HUES48 (cell line): ENCODE measurements at regions not wholly inside any gene's neighbourhood (a gene's known extent, or its start where the extent isn't known, plus 50 kb on each side); places are given as distances from the start of the nearest gene placed in this dataset.

Source experiments
- H3K27ac ChIP-seq: one replicate; pipeline ENCODE4 v1.7.0; 2013; ENCODE audit warnings: low read depth, low read length, inconsistent platforms
- H3K27me3 ChIP-seq: 2 replicates; pipeline ENCODE4 v1.6.1; 2013; ENCODE audit warnings: mild to moderate bottlenecking, low read length; ENCODE audit not compliant: control insufficient read depth, insufficient read depth
- H3K36me3 ChIP-seq: 2 replicates; pipeline ENCODE4 v1.6.1; 2013; ENCODE audit warnings: low read length; ENCODE audit not compliant: control insufficient read depth, insufficient read depth
- H3K4me1 ChIP-seq: 2 replicates; pipeline ENCODE4 v1.6.1; 2013; ENCODE audit warnings: mild to moderate bottlenecking, low read length; ENCODE audit not compliant: control insufficient read depth, insufficient read depth
- H3K4me3 ChIP-seq: 2 replicates; pipeline ENCODE4 v1.5.1; 2013; ENCODE audit warnings: mild to moderate bottlenecking, low read depth, low read length
- H3K9ac ChIP-seq: 2 replicates; pipeline ENCODE4 v1.6.1; 2013; ENCODE audit warnings: mild to moderate bottlenecking, low read depth, low read length, moderate library complexity
- H3K9me3 ChIP-seq: 2 replicates; pipeline ENCODE4 v1.6.1; 2013; ENCODE audit warnings: low read length; ENCODE audit not compliant: control insufficient read depth, insufficient read depth

- Histone ChIP-seq H3K27me3 (no peaks in the 10 kb centered on the region), H3K36me3 (no peaks in the 10 kb centered on the region), H3K9me3 (peaks cover 3% of the 10 kb centered on the region; the same call in 1 of the 2 replicates), H3K9ac (no peak overlapping the region), H3K4me3 (no peak overlapping the region), H3K4me1 (peaks cover 10% of the 10 kb centered on the region; the same call in 1 of the 2 replicates), H3K27ac (no peak overlapping the region)
Observed at GRCh38 chr4:52249581-52249980, 198.5 kb downstream of the SPATA18 start.

- Histone ChIP-seq H3K4me3 (no peak overlapping the region), H3K27ac (no peak overlapping the region), H3K27me3 (no peaks in the 10 kb centered on the region), H3K4me1 (peaks cover 10% of the 10 kb centered on the region; the same call in 1 of the 2 replicates), H3K36me3 (no peaks in the 10 kb centered on the region), H3K9ac (no peak overlapping the region), H3K9me3 (peaks cover 3% of the 10 kb centered on the region; the same call in 1 of the 2 replicates)
Observed at GRCh38 chr4:52250154-52250553, 199.1 kb downstream of the SPATA18 start.

DNA sequence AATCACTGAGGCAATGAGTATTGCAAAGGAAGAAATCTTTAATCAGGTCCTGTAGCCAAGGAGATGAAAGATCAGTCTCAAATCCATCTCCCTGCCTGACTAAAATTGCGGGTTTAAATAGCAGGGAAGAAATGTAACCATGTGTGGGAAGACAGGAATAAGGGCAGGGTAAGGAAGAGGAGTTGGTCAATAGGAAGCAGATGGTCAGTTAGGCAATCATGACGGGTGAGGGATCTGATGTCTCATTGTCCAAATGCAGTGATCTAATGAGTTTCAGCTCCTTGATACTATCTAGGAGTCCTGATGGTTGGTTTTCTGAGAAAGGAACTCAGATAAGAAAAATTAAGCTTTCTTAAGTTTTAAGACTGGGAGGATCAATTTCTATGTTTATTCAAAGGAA lies 200.8 kb downstream of the SPATA18 start:
- Histone ChIP-seq H3K27me3 (no peaks in the 10 kb centered on the region), H3K36me3 (no peaks in the 10 kb centered on the region), H3K4me3 (no peak overlapping the region), H3K9me3 (peaks cover 3% of the 10 kb centered on the region; the same call in 1 of the 2 replicates), H3K4me1 (peaks cover 2% of the 10 kb centered on the region; the same call in 1 of the 2 replicates), H3K27ac (no peak overlapping the region), H3K9ac (no peak overlapping the region)

GRCh38 chr4:52253025-52253424 lies 201.9 kb downstream of the SPATA18 start:
- peaks cover 3% of the 10 kb centered on the region; the same call in 1 of the 2 replicates for H3K9me3 ChIP-seq
- H3K27me3 ChIP-seq, result no peaks in the 10 kb centered on the region
- no peaks in the 10 kb centered on the region for H3K36me3 ChIP-seq
- no peaks in the 10 kb centered on the region for H3K4me1 ChIP-seq
- H3K9ac ChIP-seq, result no peak overlapping the region
- no peak overlapping the region for H3K4me3 ChIP-seq
- no peak overlapping the region for H3K27ac ChIP-seq

DNA sequence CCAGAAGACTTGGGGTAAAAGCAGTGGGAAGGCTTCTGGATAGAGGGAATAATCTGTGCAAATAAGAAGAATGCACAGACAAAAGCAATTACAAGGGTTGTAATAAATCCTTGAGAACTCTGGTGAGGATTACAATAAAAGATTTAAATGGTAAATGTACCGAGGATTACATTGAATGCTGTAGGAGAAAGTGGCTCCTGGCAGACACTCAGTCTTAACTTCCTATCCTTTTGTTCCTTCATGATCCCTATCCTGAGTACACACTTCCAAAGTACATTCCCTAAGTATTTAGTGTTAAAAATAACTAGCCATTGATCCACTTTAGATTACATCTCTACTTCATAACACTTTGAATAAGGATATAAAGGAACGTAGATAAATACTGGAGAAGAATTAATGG lies 205.4 kb downstream of the SPATA18 start:
- Histone ChIP-seq H3K27ac (no peak overlapping the region), H3K27me3 (no peaks in the 10 kb centered on the region), H3K9me3 (peaks cover 3% of the 10 kb centered on the region; the same call in 1 of the 2 replicates), H3K4me3 (no peak overlapping the region), H3K4me1 (no peaks in the 10 kb centered on the region), H3K36me3 (no peaks in the 10 kb centered on the region), H3K9ac (no peak overlapping the region)

- H3K27me3 ChIP-seq, result no peaks in the 10 kb centered on the region
- H3K9me3 ChIP-seq, result no peaks in the 10 kb centered on the region
- no peaks in the 10 kb centered on the region for H3K4me1 ChIP-seq
- no peak overlapping the region for H3K27ac ChIP-seq
- no peak overlapping the region for H3K4me3 ChIP-seq
- no peaks in the 10 kb centered on the region for H3K36me3 ChIP-seq
- no peak overlapping the region for H3K9ac ChIP-seq
Observed at GRCh38 chr4:52259978-52260377, 208.9 kb downstream of the SPATA18 start.

GRCh38 chr4:52260514-52261210 lies 209.6 kb downstream of the SPATA18 start:
- Histone ChIP-seq H3K36me3 (no peaks in the 10 kb centered on the region), H3K4me1 (no peaks in the 10 kb centered on the region), H3K27me3 (no peaks in the 10 kb centered on the region), H3K27ac (no peak overlapping the region), H3K9me3 (no peaks in the 10 kb centered on the region), H3K9ac (no peak overlapping the region), H3K4me3 (no peak overlapping the region)

GRCh38 chr4:52263607-52264006 lies 212.5 kb downstream of the SPATA18 start:
- H3K9me3 ChIP-seq, result no peaks in the 10 kb centered on the region
- H3K4me1 ChIP-seq, result no peaks in the 10 kb centered on the region
- H3K4me3 ChIP-seq, result no peak overlapping the region
- H3K36me3 ChIP-seq, result no peaks in the 10 kb centered on the region
- no peak overlapping the region for H3K9ac ChIP-seq
- no peak overlapping the region for H3K27ac ChIP-seq
- H3K27me3 ChIP-seq, result no peaks in the 10 kb centered on the region

GRCh38 chr4:52265781-52266525 lies 214.8 kb downstream of the SPATA18 start:
- H3K4me3 ChIP-seq, result no peak overlapping the region
- no peak overlapping the region for H3K9ac ChIP-seq
- H3K27ac ChIP-seq, result no peak overlapping the region
- no peaks in the 10 kb centered on the region for H3K36me3 ChIP-seq
- no peaks in the 10 kb centered on the region for H3K27me3 ChIP-seq
- H3K9me3 ChIP-seq, result no peaks in the 10 kb centered on the region
- H3K4me1 ChIP-seq, result 0 out of 2 replicates have a peak, but pooled peaks cover 4% of the 10 kb centered on the region

- H3K27me3 ChIP-seq, result no peaks in the 10 kb centered on the region
- H3K4me3 ChIP-seq, result no peak overlapping the region
- H3K27ac ChIP-seq, result no peak overlapping the region
- H3K4me1 ChIP-seq, result 0 out of 2 replicates have a peak, but pooled peaks cover 4% of the 10 kb centered on the region
- H3K36me3 ChIP-seq, result no peaks in the 10 kb centered on the region
- H3K9me3 ChIP-seq, result peaks cover under 1% of the 10 kb centered on the region; the same call in 1 of the 2 replicates
- no peak overlapping the region for H3K9ac ChIP-seq
Observed at GRCh38 chr4:52266537-52267137, 215.5 kb downstream of the SPATA18 start.

DNA sequence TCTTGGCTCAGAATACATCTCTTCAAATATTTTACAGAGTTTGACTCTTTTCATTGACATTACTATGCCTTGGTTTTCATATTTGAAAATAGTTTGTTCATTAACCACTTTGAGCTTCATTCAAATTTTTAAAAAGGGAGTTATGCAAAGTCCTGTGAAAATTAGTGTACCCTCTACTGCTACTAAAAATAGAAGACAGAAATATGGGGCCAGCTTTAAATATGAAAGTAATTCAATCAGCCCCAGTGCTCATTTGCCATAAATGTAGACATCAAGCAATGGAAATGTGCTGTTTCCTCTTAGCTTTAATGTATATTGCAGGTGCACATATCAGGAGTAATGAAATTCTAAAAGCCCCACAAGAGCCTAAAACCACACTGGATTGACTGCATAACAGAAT lies 218.7 kb downstream of the SPATA18 start:
- Histone ChIP-seq H3K27ac (no peak overlapping the region), H3K4me1 (0 out of 2 replicates have a peak, but pooled peaks cover 4% of the 10 kb centered on the region), H3K9me3 (peaks cover 15% of the 10 kb centered on the region; the same call in 1 of the 2 replicates), H3K27me3 (no peaks in the 10 kb centered on the region), H3K36me3 (no peaks in the 10 kb centered on the region), H3K9ac (no peak overlapping the region), H3K4me3 (no peak overlapping the region)
